HEK293T (cell line): ENCODE measurements at regions not wholly inside any gene's neighbourhood (a gene's known extent, or its start where the extent isn't known, plus 50 kb on each side); places are given as distances from the start of the nearest gene placed in this dataset.

Experiments
- CTCF ChIA-PET: fragments of 350-600 bp; formaldehyde crosslinking; extraction: SDS; loops from one replicate; lab custom pipeline; 2021; ENCODE audit warnings: antibody characterized with exemption, inconsistent platforms; lab: Yijun Ruan, JAX
- POLR2A ChIA-PET: fragments of 350-600 bp; formaldehyde crosslinking; extraction: SDS; loops from one replicate; lab custom pipeline; 2020; ENCODE audit warnings: antibody characterized with exemption, inconsistent platforms; lab: Yijun Ruan, JAX
- DNase-seq: peaks from one replicate; pipeline ENCODE4 v3.0.0; 2012; ENCODE audit warnings: mixed read lengths; ENCODE audit errors: extremely low spot score
- ARNT ChIP-seq: fragments of 450-650 bp; IDR thresholded peaks from 2 replicates; pipeline ENCODE4 v1.6.1; 2017; ENCODE audit warnings: mild to moderate bottlenecking
- BHLHE40 ChIP-seq: fragments of 450-650 bp; IDR thresholded peaks from 2 replicates; pipeline ENCODE4 v1.6.1; 2016; ENCODE audit warnings: mild to moderate bottlenecking, moderate library complexity, borderline replicate concordance
- CTBP1 ChIP-seq: fragments of 450-650 bp; IDR thresholded peaks from 2 replicates; pipeline ENCODE4 v1.6.1; 2016; ENCODE audit warnings: borderline replicate concordance
- ELF4 ChIP-seq: fragments of 450-650 bp; IDR thresholded peaks from 2 replicates; pipeline ENCODE4 v1.6.1; 2017; ENCODE audit warnings: antibody characterized with exemption
- FOXA1 ChIP-seq: fragments of 450-650 bp; IDR thresholded peaks from 2 replicates; pipeline ENCODE4 v1.6.1; 2016; ENCODE audit warnings: mild to moderate bottlenecking
- FOXK2 ChIP-seq: fragments of 450-650 bp; IDR thresholded peaks from 2 replicates; pipeline ENCODE4 v1.6.1; 2016; ENCODE audit warnings: mild to moderate bottlenecking
- FOXM1 ChIP-seq: fragments of 450-650 bp; IDR thresholded peaks from 2 replicates; pipeline ENCODE4 v1.6.1; 2017; ENCODE audit warnings: mild to moderate bottlenecking, borderline replicate concordance
- HDGF ChIP-seq: fragments of 450-650 bp; IDR thresholded peaks from 2 replicates; pipeline ENCODE4 v1.6.1; 2017; ENCODE audit warnings: antibody characterized with exemption, borderline replicate concordance
- L3MBTL2 ChIP-seq: fragments of 450-650 bp; conservative IDR thresholded peaks from 2 replicates; pipeline ENCODE4 v1.6.1; 2016; ENCODE audit warnings: mild to moderate bottlenecking
- LEF1 ChIP-seq: fragments of 450-650 bp; IDR thresholded peaks from 2 replicates; pipeline ENCODE4 v1.6.1; 2017; ENCODE audit warnings: mild to moderate bottlenecking, borderline replicate concordance
- NFRKB ChIP-seq: fragments of 450-650 bp; IDR thresholded peaks from 2 replicates; pipeline ENCODE4 v1.6.1; 2016; ENCODE audit warnings: mild to moderate bottlenecking, moderate library complexity
- PKNOX1 ChIP-seq: fragments of 450-650 bp; IDR thresholded peaks from 2 replicates; pipeline ENCODE4 v1.6.1; 2016
- SP1 ChIP-seq: fragments of 450-650 bp; IDR thresholded peaks from 2 replicates; pipeline ENCODE4 v1.6.1; 2017
- SUZ12 ChIP-seq: fragments of 450-650 bp; IDR thresholded peaks from 2 replicates; pipeline ENCODE4 v1.6.1; 2016; ENCODE audit warnings: mild to moderate bottlenecking
- TARDBP ChIP-seq: fragments of 450-650 bp; IDR thresholded peaks from 2 replicates; pipeline ENCODE4 v1.6.1; 2016
- ZNF384 ChIP-seq: fragments of 450-650 bp; IDR thresholded peaks from 2 replicates; pipeline ENCODE4 v1.6.1; 2016

- TF ChIP-seq TARDBP: no peak
- TF ChIP-seq FOXK2: no peak
- no peak for TF ChIP-seq L3MBTL2
- no peak for TF ChIP-seq ELF4
- TF ChIP-seq SUZ12: no peak
- TF ChIP-seq ZNF384: no peak
- no peak for TF ChIP-seq BHLHE40
- no peak for TF ChIP-seq PKNOX1
- no peak for TF ChIP-seq HDGF
- TF ChIP-seq FOXM1: no peak
- TF ChIP-seq ARNT: no peak
- CTCF ChIA-PET: no interaction called here
- DNase-seq: no peak
- POLR2A ChIA-PET: no interaction called here
These were observed 123.3 kb downstream of the CCT6B start for GRCh38 chr17:34837876-34838478.

GRCh38 chr17:34832376-34832775 lies 128.9 kb downstream of the CCT6B start:
- DNase-seq: no peak
- POLR2A ChIA-PET: no interaction called here
- CTCF ChIA-PET: no interaction called here
- TF ChIP-seq ZNF384: no peak
- TF ChIP-seq ELF4: no peak
- TF ChIP-seq NFRKB: no peak
- no peak for TF ChIP-seq PKNOX1

GRCh38 chr17:34827008-34827407 lies 134.3 kb downstream of the CCT6B start:
- CTCF ChIA-PET: no interaction called here
- TF ChIP-seq ELF4 (no peak), FOXK2 (no peak), LEF1 (no peak), CTBP1 (no peak), TARDBP (no peak)
- POLR2A ChIA-PET: no interaction called here
- DNase-seq: no peak

GRCh38 chr17:34826332-34826731 lies 134.9 kb downstream of the CCT6B start:
- CTCF ChIA-PET: no interaction called here
- DNase-seq: no peak
- TF ChIP-seq FOXK2 (no peak), CTBP1 (no peak), BHLHE40 (no peak), ZNF384 (no peak), HDGF (no peak), SP1 (no peak), TARDBP (no peak), ARNT (no peak), FOXA1 (no peak), LEF1 (no peak), L3MBTL2 (no peak), PKNOX1 (no peak), NFRKB (no peak), FOXM1 (no peak), SUZ12 (no peak), ELF4 (no peak)
- POLR2A ChIA-PET: no interaction called here

GRCh38 chr17:34825884-34826283 lies 135.4 kb downstream of the CCT6B start:
- TF ChIP-seq BHLHE40: no peak
- TF ChIP-seq SP1: no peak
- TF ChIP-seq NFRKB: no peak
- no peak for TF ChIP-seq ZNF384
- no peak for TF ChIP-seq HDGF
- no peak for TF ChIP-seq FOXA1
- CTCF ChIA-PET: no interaction called here
- POLR2A ChIA-PET: no interaction called here
- DNase-seq: no peak

- TF ChIP-seq BHLHE40: no peak
- no peak for TF ChIP-seq L3MBTL2
- no peak for TF ChIP-seq ZNF384
- no peak for TF ChIP-seq FOXK2
- no peak for TF ChIP-seq NFRKB
- TF ChIP-seq PKNOX1: no peak
- no peak for TF ChIP-seq ARNT
- no peak for TF ChIP-seq FOXM1
- TF ChIP-seq HDGF: no peak
- TF ChIP-seq FOXA1: no peak
- no peak for TF ChIP-seq TARDBP
- CTCF ChIA-PET: no interaction called here
- POLR2A ChIA-PET: no interaction called here
- no peak for DNase-seq
These were observed 136.2 kb downstream of the CCT6B start for GRCh38 chr17:34825102-34825501.
